ENCODE measurements at regions not wholly inside any gene's neighbourhood (a gene's known extent, or its start where the extent isn't known, plus 50 kb on each side); places are given as distances from the start of the nearest gene placed in this dataset.

- DNase-seq (ENCODE audit: low read depth in 2 of 2), result no peak
These were observed 147.4 kb upstream of the MAOA start for GRCh38 chrX:43508694-43509093.

DNA sequence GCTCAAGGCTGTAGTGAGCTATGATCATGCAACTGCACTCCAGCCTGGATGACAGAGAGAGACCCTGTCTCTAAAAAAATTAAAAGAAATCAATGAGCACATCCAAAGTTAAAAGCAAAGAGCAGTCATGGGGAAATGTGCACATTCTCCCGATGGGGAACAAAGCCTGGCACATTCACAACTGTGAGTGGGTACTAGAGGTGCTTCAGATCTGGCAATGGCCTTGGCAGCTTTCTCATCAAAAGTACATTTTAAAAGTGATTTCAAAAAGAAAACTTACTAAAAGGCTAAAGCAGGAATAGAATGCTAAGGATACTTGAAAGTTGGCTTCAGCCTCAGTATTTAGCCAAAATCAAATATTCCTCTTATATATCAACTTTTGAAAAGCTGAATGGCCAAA, 145.9 kb upstream of the MAOA start:
- DNase-seq (ENCODE audit: low read depth in 2 of 2), result no peak

DNA sequence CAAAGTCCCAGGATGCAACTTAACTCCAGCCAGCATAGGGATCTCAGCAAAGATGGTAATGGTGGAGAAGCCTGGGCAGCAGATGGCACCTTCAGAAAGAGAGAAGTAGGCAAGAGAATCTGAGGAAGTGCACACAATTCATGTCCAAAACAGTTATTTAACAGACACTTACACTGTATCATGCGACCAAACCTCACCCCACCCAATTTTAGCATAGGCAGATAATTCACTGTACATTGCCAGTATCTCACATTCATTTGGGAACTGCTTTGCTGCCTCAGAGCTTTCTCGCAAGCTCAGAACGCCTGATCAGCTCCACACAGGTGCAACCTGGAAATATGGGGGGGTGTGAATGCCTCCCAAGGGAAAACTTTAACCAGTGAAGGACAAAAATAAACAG, 143.0 kb upstream of the MAOA start:
- DNase-seq (ENCODE audit: low read depth in 2 of 2), result no peak

DNA sequence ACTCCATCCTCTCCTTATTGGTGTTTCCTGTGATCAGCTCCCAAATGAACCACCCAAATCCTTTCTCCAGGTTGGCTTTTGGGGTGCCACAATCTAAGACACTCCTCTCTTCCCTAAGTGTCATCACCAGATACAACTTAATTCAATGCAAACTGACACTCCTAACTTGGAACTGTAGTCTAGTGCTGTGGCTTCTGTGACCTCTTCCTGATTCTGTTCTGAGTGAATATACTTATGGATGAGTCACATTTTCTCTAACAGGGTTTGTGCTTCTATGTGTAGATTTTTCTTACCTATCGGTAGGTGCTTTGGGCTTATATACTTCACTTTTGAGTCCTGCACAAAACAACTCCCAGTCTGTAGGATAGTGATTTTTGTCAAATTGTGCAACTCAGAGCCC, 141.3 kb upstream of the MAOA start:
- DNase-seq (ENCODE audit: low read depth in 2 of 2), result no peak

GRCh38 chrX:43522582-43522981, 133.5 kb upstream of the MAOA start:
- no peak for DNase-seq (ENCODE audit: low read depth in 2 of 2)

GRCh38 chrX:43525901-43526610, 130.0 kb upstream of the MAOA start:
- no peak for DNase-seq (ENCODE audit: low read depth in 2 of 2)

DNA sequence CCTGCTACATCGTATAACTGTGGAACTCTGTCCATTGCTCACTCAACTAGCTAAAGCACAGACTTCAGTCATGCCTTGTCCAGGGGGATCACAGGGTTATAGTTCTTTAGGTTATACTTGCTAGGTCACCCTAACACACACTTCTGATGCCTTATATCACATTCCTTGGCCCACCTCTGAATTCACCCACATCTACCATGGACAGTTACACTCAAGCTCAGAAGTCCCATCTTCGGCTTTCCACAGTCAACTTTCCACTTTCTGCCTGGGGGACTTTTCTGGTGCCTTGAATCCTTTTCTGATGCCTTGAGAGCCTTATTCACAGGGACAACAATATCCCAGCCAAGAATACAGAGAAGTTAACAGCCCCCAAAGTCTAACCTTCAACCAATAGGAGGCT, 129.2 kb upstream of the MAOA start:
- no peak for DNase-seq (ENCODE audit: low read depth in 2 of 2)

DNA sequence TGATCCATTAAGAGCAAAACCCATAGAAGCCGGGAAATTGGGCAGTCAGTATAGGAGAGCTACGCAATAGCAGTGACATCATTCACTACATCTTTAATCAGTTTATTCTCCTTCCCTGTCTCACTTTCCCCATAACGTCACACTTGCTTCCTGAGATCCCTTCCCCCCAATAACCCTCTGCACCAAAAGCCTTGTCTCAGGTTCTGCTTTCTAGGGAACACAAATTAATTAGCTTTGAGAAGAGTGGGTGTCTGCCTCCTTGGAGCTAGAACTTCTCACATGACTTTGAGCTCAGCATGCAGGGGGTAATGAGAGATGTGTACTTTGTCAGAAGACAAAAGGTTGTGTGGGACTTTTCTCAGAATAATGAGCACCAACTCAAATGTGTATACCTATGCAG, 128.3 kb upstream of the MAOA start:
- no peak for DNase-seq (ENCODE audit: low read depth in 2 of 2)

- DNase-seq (ENCODE audit: low read depth in 2 of 2), result no peak
These were observed 125.3 kb upstream of the MAOA start for GRCh38 chrX:43530837-43531236.

- no peak for DNase-seq (ENCODE audit: low read depth in 2 of 2)
These were observed 115.8 kb upstream of the MAOA start for GRCh38 chrX:43540318-43540717.

DNA sequence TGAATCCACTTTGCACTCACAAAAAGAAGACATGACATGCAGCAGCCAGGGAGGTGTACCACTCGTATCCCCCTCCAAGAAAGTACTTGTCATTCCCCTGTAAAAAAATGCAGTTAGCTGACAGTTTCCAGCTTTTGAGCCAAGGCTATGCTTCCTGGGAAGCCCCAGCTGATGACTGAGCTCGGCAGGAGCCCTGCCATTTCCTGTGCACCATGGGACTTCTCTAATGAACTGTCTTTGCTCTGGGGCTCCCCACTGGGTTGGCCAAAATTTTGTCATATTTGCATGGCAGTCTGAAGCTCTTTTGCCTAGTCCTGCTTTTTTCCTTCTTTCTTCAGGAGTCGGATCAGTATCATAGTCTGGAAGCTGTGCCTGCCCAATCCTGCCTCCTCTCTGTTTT, 104.5 kb upstream of the MAOA start:
- DNase-seq (ENCODE audit: low read depth in 2 of 2), result no peak

- no peak for DNase-seq (ENCODE audit: low read depth in 2 of 2)
These were observed 103.9 kb upstream of the MAOA start for GRCh38 chrX:43552156-43552555.

GRCh38 chrX:43552703-43553102, 103.4 kb upstream of the MAOA start:
- no peak for DNase-seq (ENCODE audit: low read depth in 2 of 2)

DNA sequence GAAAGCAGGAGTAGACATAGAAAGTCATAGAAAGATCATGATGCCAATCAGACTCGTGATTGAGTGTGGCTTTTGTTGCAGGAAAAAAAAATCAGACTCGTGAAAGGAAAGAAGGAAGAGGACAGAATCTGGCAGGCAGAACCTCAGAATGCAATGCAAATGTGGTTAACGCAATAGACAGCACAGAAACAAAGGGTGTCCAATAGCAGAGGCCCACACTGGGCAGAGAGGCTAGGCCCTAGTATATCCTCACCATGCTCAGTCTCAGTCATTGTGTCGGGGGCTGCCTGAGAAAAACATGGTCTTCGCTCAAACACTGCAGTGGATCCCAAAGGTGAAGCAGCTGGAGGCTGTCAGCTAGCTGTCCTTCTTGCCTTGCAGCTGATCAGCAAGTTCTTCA, 102.8 kb upstream of the MAOA start:
- DNase-seq (ENCODE audit: low read depth in 2 of 2), result no peak

DNA sequence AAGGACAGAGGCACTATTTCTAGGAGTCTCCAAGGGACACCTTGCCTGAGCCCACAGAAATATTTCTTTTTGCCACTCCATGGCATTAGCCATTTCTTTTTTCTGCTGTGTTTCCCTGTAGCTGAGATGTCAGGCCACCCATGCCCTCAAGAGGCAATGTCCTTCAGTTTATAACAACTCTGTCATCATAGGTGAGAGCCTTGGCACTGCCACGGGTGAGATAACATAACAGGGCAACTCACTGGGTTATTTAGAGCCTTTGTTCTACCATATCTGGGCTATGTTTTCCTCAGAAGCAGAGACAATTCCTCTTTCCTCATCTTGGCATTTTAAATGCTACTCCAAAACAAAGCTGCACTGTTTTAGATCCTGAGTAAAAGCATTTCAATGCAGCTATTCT, 99.9 kb upstream of the MAOA start:
- no peak for DNase-seq (ENCODE audit: low read depth in 2 of 2)

DNA sequence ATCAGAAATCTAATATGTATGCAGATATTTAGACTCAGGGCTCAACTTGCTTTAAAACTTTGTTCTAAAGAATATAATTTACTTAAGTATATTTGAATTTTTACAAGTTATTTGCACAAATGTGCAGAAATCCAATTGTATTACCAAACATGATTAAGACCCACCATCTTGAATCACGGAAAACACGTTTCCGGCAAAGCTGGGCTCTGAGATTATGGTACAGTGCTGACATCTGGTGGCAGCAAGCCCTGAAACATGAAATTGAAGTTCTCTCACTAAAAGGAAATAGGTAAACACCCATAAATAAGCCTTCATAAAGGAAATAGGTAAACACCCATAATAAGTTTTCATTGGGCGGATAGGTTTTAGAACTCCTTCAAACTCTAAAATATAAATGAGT, 98.3 kb upstream of the MAOA start:
- peak; percentile 23 to 39 for DNase-seq (ENCODE audit: low read depth in 2 of 2)

GRCh38 chrX:43559644-43560043, 96.5 kb upstream of the MAOA start:
- DNase-seq (ENCODE audit: low read depth in 2 of 2), result peak in 1 of 2 experiments; percentile 4

DNA sequence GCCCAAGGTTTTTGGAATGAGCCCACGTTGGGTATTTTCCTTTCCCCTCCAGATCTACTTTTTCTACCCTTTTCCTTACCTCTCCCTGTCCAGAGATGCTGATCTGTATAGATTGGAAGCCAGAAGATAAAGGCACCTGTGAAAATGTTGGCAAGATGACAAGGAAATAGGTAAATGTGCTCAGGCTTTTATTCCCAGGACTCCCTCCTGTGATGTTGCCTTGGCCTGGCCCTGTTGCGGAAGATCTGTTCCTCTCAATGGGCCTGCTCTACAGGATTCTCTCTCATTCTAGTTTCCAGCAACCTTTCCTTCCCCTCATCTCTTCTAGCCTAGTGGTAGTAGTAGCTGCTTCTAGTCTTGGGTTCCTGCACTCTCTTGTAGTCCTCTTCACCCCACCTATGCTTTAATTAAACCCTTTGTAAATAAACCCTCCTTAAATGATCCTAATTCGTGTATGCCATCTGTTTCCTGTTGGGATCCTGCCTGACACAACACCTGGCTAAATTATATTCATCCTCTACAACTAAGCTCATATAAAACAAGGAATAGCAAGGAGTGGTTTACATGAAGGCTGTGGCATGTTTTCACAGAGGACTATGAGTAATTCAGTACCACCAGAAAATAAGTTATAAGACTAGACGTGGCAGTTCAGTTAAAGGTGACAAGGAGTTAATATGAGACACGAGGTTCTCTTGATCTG, 95.7 kb upstream of the MAOA start:
- no peak for DNase-seq (ENCODE audit: low read depth in 2 of 2)

- DNase-seq (ENCODE audit: low read depth in 2 of 2), result no peak
These were observed 93.7 kb upstream of the MAOA start for GRCh38 chrX:43562372-43562771.

- DNase-seq (ENCODE audit: low read depth in 2 of 2), result no peak
These were observed 91.1 kb upstream of the MAOA start for GRCh38 chrX:43564953-43565352.

DNA sequence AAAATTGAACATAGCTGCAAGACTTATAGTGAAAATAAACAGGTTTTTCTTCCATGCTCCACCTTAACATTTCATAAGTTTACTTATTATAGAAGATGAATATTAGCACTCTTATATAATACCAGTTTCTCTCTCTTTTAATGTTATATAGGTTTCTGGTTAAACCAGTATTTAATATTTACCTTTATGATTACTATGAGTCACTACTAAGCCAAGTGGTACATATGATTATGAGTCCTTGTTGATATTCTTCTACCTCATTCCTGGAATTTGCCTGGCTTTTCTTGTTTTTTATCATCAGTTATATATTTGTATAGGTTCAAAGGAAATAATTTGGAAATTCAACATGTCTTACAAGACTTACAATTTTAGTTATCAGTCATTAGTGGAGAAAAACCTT, 89.9 kb upstream of the MAOA start:
- DNase-seq (ENCODE audit: low read depth in 2 of 2), result no peak

DNA sequence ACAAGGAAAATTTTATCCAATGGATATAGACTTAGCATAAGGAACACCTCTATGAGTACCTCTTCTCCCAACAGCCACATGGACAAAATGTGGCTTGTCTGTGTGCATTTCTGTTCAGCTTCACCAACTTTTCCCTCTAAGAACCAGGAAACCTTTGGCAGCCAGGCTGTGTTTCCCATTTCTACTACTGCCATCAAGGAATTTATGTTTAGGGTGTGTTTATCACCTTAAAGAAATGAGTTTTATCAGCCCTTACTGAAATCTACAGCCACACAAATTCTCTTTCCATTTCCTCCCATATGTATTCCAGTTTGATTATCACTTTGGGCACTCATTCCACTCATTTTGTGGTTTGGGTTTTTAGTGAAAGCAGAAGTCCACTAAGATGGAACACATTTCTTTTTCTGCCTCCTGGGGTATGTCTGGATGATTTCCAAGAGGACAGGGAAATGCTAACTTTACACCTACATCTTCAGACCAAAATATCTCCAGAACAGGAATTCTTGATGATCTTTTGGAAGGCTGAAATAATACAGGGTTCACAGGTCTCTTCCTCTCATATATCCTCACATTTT, 82.6 kb upstream of the MAOA start:
- no peak for DNase-seq (ENCODE audit: low read depth in 2 of 2)

GRCh38 chrX:43580621-43581020, 75.5 kb upstream of the MAOA start:
- DNase-seq (ENCODE audit: low read depth in 2 of 2), result no peak
